ENCODE measurements at regions not wholly inside any gene's neighbourhood (a gene's known extent, or its start where the extent isn't known, plus 50 kb on each side); places are given as distances from the start of the nearest gene placed in this dataset.

- no peak for TF ChIP-seq GATA2 (IDR thresholded peaks at IDR 0.05; ENCODE audit: low read depth, low read length)
- TF ChIP-seq GATA3 (IDR thresholded peaks at IDR 0.05; ENCODE audit: low read depth, low read length) = no peak
Measured at GRCh38 chr5:75818661-75819060, 101.4 kb upstream of the POC5 start.
